ENCODE measurements at regions not wholly inside any gene's neighbourhood (a gene's known extent, or its start where the extent isn't known, plus 50 kb on each side); places are given as distances from the start of the nearest gene placed in this dataset.

GRCh38 chr14:51501746-51502145 lies 150.0 kb upstream of the FRMD6 start:
- Histone ChIP-seq H3K27me3 (peaks cover 8% of the 10 kb centered on the region), H3K4me3 (ENCODE audit: low read depth in 1 of 2, low read length in 1 of 2) (no peak overlapping the region), H3K36me3 (no peaks in the 10 kb centered on the region), H3K9me3 (no peaks in the 10 kb centered on the region), H3K4me1 (ENCODE audit: control insufficient read depth in 1 of 2, insufficient read depth in 1 of 2, low read depth in 1 of 2, low read length in 1 of 2) (no peaks in the 10 kb centered on the region), H3K27ac (no peak overlapping the region)
- no peak for TF ChIP-seq CTCF (IDR thresholded peaks at IDR 0.05)

GRCh38 chr14:51504669-51505068 lies 147.0 kb upstream of the FRMD6 start:
- TF ChIP-seq CTCF (IDR thresholded peaks at IDR 0.05), result no peak
- no peak overlapping the region for H3K27ac ChIP-seq
- H3K9me3 ChIP-seq, result no peaks in the 10 kb centered on the region
- H3K4me3 ChIP-seq (ENCODE audit: low read depth in 1 of 2, low read length in 1 of 2), result no peak overlapping the region
- H3K4me1 ChIP-seq (ENCODE audit: control insufficient read depth in 1 of 2, insufficient read depth in 1 of 2, low read depth in 1 of 2, low read length in 1 of 2), result no peaks in the 10 kb centered on the region
- no peaks in the 10 kb centered on the region for H3K36me3 ChIP-seq
- H3K27me3 ChIP-seq, result peaks cover 25% of the 10 kb centered on the region

GRCh38 chr14:51507511-51507905 lies 144.2 kb upstream of the FRMD6 start:
- no peak overlapping the region for H3K4me3 ChIP-seq (ENCODE audit: low read depth in 1 of 2, low read length in 1 of 2)
- no peak overlapping the region for H3K27ac ChIP-seq
- TF ChIP-seq CTCF (IDR thresholded peaks at IDR 0.05), result no peak
- H3K36me3 ChIP-seq, result no peaks in the 10 kb centered on the region
- H3K9me3 ChIP-seq, result no peaks in the 10 kb centered on the region
- peaks cover 25% of the 10 kb centered on the region for H3K27me3 ChIP-seq
- H3K4me1 ChIP-seq (ENCODE audit: control insufficient read depth in 1 of 2, insufficient read depth in 1 of 2, low read depth in 1 of 2, low read length in 1 of 2), result no peaks in the 10 kb centered on the region

- no peaks in the 10 kb centered on the region for H3K9me3 ChIP-seq
- H3K36me3 ChIP-seq, result no peaks in the 10 kb centered on the region
- no peak for TF ChIP-seq CTCF (IDR thresholded peaks at IDR 0.05)
- H3K27ac ChIP-seq, result no peak overlapping the region
- H3K4me1 ChIP-seq (ENCODE audit: control insufficient read depth in 1 of 2, insufficient read depth in 1 of 2, low read depth in 1 of 2, low read length in 1 of 2), result no peaks in the 10 kb centered on the region
- peaks cover 25% of the 10 kb centered on the region for H3K27me3 ChIP-seq
- no peak overlapping the region for H3K4me3 ChIP-seq (ENCODE audit: low read depth in 1 of 2, low read length in 1 of 2)
These were observed 143.7 kb upstream of the FRMD6 start for GRCh38 chr14:51507906-51508511.

GRCh38 chr14:51511265-51511664 lies 140.4 kb upstream of the FRMD6 start:
- no peaks in the 10 kb centered on the region for H3K4me1 ChIP-seq (ENCODE audit: control insufficient read depth in 1 of 2, insufficient read depth in 1 of 2, low read depth in 1 of 2, low read length in 1 of 2)
- no peaks in the 10 kb centered on the region for H3K36me3 ChIP-seq

More at GRCh38 chr14:51511265-51511664, 140.4 kb upstream of the FRMD6 start:
- H3K4me3 ChIP-seq (ENCODE audit: low read depth in 1 of 2, low read length in 1 of 2), result no peak overlapping the region
- TF ChIP-seq CTCF (IDR thresholded peaks at IDR 0.05), result no peak
- H3K27me3 ChIP-seq, result peaks cover 20% of the 10 kb centered on the region
- H3K9me3 ChIP-seq, result no peaks in the 10 kb centered on the region
- no peak overlapping the region for H3K27ac ChIP-seq
